GM12878 (cell line): ENCODE measurements at regions not wholly inside any gene's neighbourhood (a gene's known extent, or its start where the extent isn't known, plus 50 kb on each side); places are given as distances from the start of the nearest gene placed in this dataset.

Experiments used
- ATAC-seq: fragments of 200-7000 bp; cut with Tn5 transposase; 3 replicates; pipeline ENCODE4 v1.9.1; 2020; ENCODE audit warnings: mild to moderate bottlenecking, moderate library complexity
- BruUV-seq: library from RNA; stranded (reverse); fragments of 400-500 nt; replicated peaks from 2 replicates; lab custom pipeline; 2021; lab: Mats Ljungman, UMichigan
- CTCF ChIA-PET: fragments of 300-600 bp; sonication (Branson Sonifier 250); formaldehyde crosslinking; extraction: SDS; loops from one replicate; lab custom pipeline; 2021; ENCODE audit warnings: inconsistent platforms; lab: Yijun Ruan, JAX
- POLR2A ChIA-PET: fragments of 350-600 bp; formaldehyde crosslinking; extraction: SDS; loops from one replicate; lab custom pipeline; 2021; ENCODE audit warnings: inconsistent platforms; lab: Charles Lee
- RAD21 ChIA-PET: fragments of 300-600 bp; sonication (Branson Sonifier 250); formaldehyde crosslinking; loops from one replicate; lab custom pipeline; 2023; ENCODE audit warnings: antibody characterized with exemption; ENCODE audit not compliant: unreplicated experiment; lab: Charles Lee
- SMC1A ChIA-PET: fragments of 300-600 bp; sonication (Branson Sonifier 250); formaldehyde crosslinking; loops from one replicate; lab custom pipeline; 2023; ENCODE audit not compliant: unreplicated experiment, uncharacterized antibody; lab: Charles Lee
- DNase-seq: peaks from one replicate; pipeline ENCODE4 v3.0.0-alpha.2; 2011; ENCODE audit warnings: low read depth, low spot score
- FAIRE-seq: peaks from 3 replicates; lab custom pipeline; 2011; peaks lifted over from hg19 to GRCh38; lab: Jason Lieb, UNC
- H2AFZ ChIP-seq: 2 replicates; pipeline ENCODE4 v1.6.0; 2011; ENCODE audit warnings: low read depth, low read length, control low read depth; ENCODE audit not compliant: control insufficient read depth
- H3K27ac ChIP-seq: 2 replicates; pipeline ENCODE4 v1.5.1; 2011; ENCODE audit warnings: control low read depth; ENCODE audit not compliant: control insufficient read depth, insufficient read depth
- H3K27me3 ChIP-seq, 2 experiments: replicated peaks in 1 of 2; 2 replicates each; pipeline versions ENCODE4 v1.6.0 to v1.6.1; 2011; ENCODE audit warnings: low read length in 1 of 2; ENCODE audit not compliant: control insufficient read depth in 2 of 2, insufficient read depth in 2 of 2
- H3K36me3 ChIP-seq, 2 experiments: 2 replicates each; pipeline ENCODE4 v1.5.1; 2011; ENCODE audit warnings: low read length in 1 of 2; ENCODE audit not compliant: control insufficient read depth in 2 of 2, insufficient read depth in 2 of 2
- H3K4me1 ChIP-seq: 2 replicates; pipeline ENCODE4 v1.6.1; 2011; ENCODE audit warnings: mild to moderate bottlenecking, low read length, moderate library complexity, mixed read lengths; ENCODE audit not compliant: control insufficient read depth, insufficient read depth
- H3K4me2 ChIP-seq: 2 replicates; pipeline ENCODE4 v1.6.0; 2011; ENCODE audit warnings: control low read depth; ENCODE audit not compliant: control insufficient read depth, insufficient read depth
- H3K4me3 ChIP-seq: fragments of 200-600 bp; sonication (generic); 2 replicates; pipeline ENCODE4 v1.5.1; 2016
- H3K79me2 ChIP-seq: 2 replicates; pipeline ENCODE4 v1.6.0; 2011; ENCODE audit warnings: low read length; ENCODE audit not compliant: control insufficient read depth, insufficient read depth
- H3K9ac ChIP-seq: 2 replicates; pipeline ENCODE4 v1.8.0; 2011; ENCODE audit warnings: low read length, control low read depth, mixed read lengths; ENCODE audit not compliant: control insufficient read depth, insufficient read depth
- H3K9me3 ChIP-seq: replicated peaks from 3 replicates; pipeline ENCODE4 v1.5.1; 2011; ENCODE audit warnings: mild to moderate bottlenecking, low read length; ENCODE audit not compliant: control insufficient read depth, insufficient read depth
- H4K20me1 ChIP-seq: 2 replicates; pipeline ENCODE4 v1.6.0; 2011; ENCODE audit not compliant: control insufficient read depth, insufficient read depth
- BCL11A ChIP-seq: IDR thresholded peaks from 2 replicates; pipeline ENCODE4 v1.6.1; 2011; ENCODE audit warnings: low read depth, low read length
- ELK1 ChIP-seq: IDR thresholded peaks from 2 replicates; pipeline ENCODE4 v1.6.1; 2012; ENCODE audit warnings: low read depth, low read length, improper control_type of control experiment
- FOS ChIP-seq: IDR thresholded peaks from 3 replicates; pipeline ENCODE4 v1.6.1; 2011; ENCODE audit warnings: borderline replicate concordance; ENCODE audit not compliant: insufficient read length; ENCODE audit errors: extremely low read depth
- JUNB ChIP-seq: IDR thresholded peaks from 2 replicates; pipeline ENCODE4 v1.6.1; 2016; ENCODE audit warnings: antibody characterized with exemption, mild to moderate bottlenecking
- WGBS: methylation state at CpG from one replicate; pipeline ENCODE4 v1.1.6; 2016; ENCODE audit warnings: low lambda C conversion rate; ENCODE audit not compliant: insufficient replicate concordance, insufficient coverage; ENCODE audit errors: missing lambda C conversion rate; 5-methylcytosine and 5-hydroxymethylcytosine counted together
- in situ Hi-C: fragments of 300-500 bp; cut with MboI; formaldehyde crosslinking; loops from 9 replicates; pipeline ENCODE4 v1.14.3; 2018; ENCODE audit warnings: mixed read lengths
- intact Hi-C: fragments of 100-400 bp; cut with micrococcal nuclease; formaldehyde crosslinking; loops from one replicate; pipeline ENCODE4 v1.14.2; 2022; ENCODE audit not compliant: unreplicated experiment

GRCh38 chr18:34121200-34121721 is 103.5 kb downstream of the NOL4 start (continued):
- TF ChIP-seq ELK1 (no peak), FOS (no peak)

GRCh38 chr18:34120294-34120693 is 104.4 kb downstream of the NOL4 start:
- WGBS = 0% methylated on average over 1 of the region's 1 CpG
- BruUV-seq = no TSS peak
- intact Hi-C loops (loop anchor here (5.0 to 10.0 kb wide), 3 partner anchors 317 to 542 kb away; no protein-coding TSS in a partner anchor), in situ Hi-C loops (loop anchor here (5.0 kb wide), 2 partner anchors 202 to 672 kb away; no protein-coding TSS in a partner anchor)
- Histone ChIP-seq H3K79me2 (no peaks in the 10 kb centered on the region), H3K4me2 (no peak overlapping the region), H4K20me1 (no peaks in the 10 kb centered on the region), H3K9me3 (no peaks in the 10 kb centered on the region), H3K27me3 (no peaks in the 10 kb centered on the region), H3K4me1 (no peaks in the 10 kb centered on the region), H3K27ac (no peak overlapping the region), H3K36me3 (no peaks in the 10 kb centered on the region), H2AFZ (no peak overlapping the region), H3K4me3 (no peak overlapping the region), H3K9ac (no peak overlapping the region)
- ChIA-PET RAD21 (interaction anchor here (1.2 to 2.1 kb wide), 3 partner anchors 201 to 283 kb away, joined by 3 to 9 read pairs (median 4); no protein-coding TSS in a partner anchor), POLR2A (no interaction called here), SMC1A (interaction anchor here (0.6 to 1.7 kb wide), 7 partner anchors 11 to 280 kb away, joined by 3 to 11 read pairs (median 3); no protein-coding TSS in a partner anchor), CTCF (interaction anchor here (1.2 to 1.7 kb wide), 4 partner anchors 83 to 283 kb away, joined by 3 to 10 read pairs (median 5); no protein-coding TSS in a partner anchor)
- no peak; the same call in 2 of the 3 replicates for ATAC-seq
- no peak for FAIRE-seq
- DNase-seq = no peak
- TF ChIP-seq BCL11A (no peak), JUNB (0 out of 2 replicates have a peak, but pooled peaks have one; percentile 38)
